ENCODE measurements at regions not wholly inside any gene's neighbourhood (a gene's known extent, or its start where the extent isn't known, plus 50 kb on each side); places are given as distances from the start of the nearest gene placed in this dataset.

GRCh38 chr7:52779004-52779403 is 256.4 kb upstream of the POM121L12 start:
- H3K4me1 Mint-ChIP-seq (ENCODE audit: low read depth, unreplicated experiment) = no peaks in the 10 kb centered on the region
- Histone ChIP-seq H4K20me1 (ENCODE audit: insufficient read depth, low read length) (no peaks in the 10 kb centered on the region), H3K4me1 (ENCODE audit: insufficient read depth, low read length) (no peaks in the 10 kb centered on the region), H3K9ac (ENCODE audit: low read length) (no peak overlapping the region), H3K4me3 (ENCODE audit: insufficient read depth, low read depth, low read length) (no peak overlapping the region), H3K27me3 (ENCODE audit: insufficient read depth, low read length) (no peaks in the 10 kb centered on the region), H3K9me3 (ENCODE audit: insufficient read depth, low read depth, low read length) (no peaks in the 10 kb centered on the region), H3K79me2 (ENCODE audit: insufficient read depth, low read length) (no peaks in the 10 kb centered on the region), H3K36me3 (ENCODE audit: insufficient read depth, low read length) (no peaks in the 10 kb centered on the region), H3K27ac (ENCODE audit: low read depth, low read length) (no peak overlapping the region), H3K4me2 (ENCODE audit: low read length) (no peak overlapping the region), H2AFZ (ENCODE audit: low read depth, low read length) (no peak overlapping the region)
- no peak for FAIRE-seq
- H3K27ac Mint-ChIP-seq (ENCODE audit: unreplicated experiment) = no peak overlapping the region
- H3K9me3 Mint-ChIP-seq (ENCODE audit: unreplicated experiment) = no peaks in the 10 kb centered on the region
- H3K27me3 Mint-ChIP-seq (ENCODE audit: low read depth, unreplicated experiment) = no peaks in the 10 kb centered on the region
- H3K36me3 Mint-ChIP-seq (ENCODE audit: low read depth, unreplicated experiment) = no peaks in the 10 kb centered on the region
- DNase-seq (ENCODE audit: low read depth) = no peak
- TF ChIP-seq EZH2 (IDR thresholded peaks at IDR 0.05; ENCODE audit: insufficient read depth, low read length) = no peak
- TF ChIP-seq CTCF (IDR thresholded peaks at IDR 0.05; ENCODE audit: insufficient read depth, low read depth, low read length) = no peak
- no peak overlapping the region for H3K4me3 Mint-ChIP-seq (ENCODE audit: unreplicated experiment)

GRCh38 chr7:52777051-52777822 is 258.2 kb upstream of the POM121L12 start:
- no peak overlapping the region for H3K4me3 ChIP-seq (ENCODE audit: insufficient read depth, low read depth, low read length)
- no peaks in the 10 kb centered on the region for H3K27me3 ChIP-seq (ENCODE audit: insufficient read depth, low read length)
- Mint-ChIP-seq H3K9me3 (ENCODE audit: unreplicated experiment) (no peaks in the 10 kb centered on the region), H3K27ac (ENCODE audit: unreplicated experiment) (no peak overlapping the region), H3K27me3 (ENCODE audit: low read depth, unreplicated experiment) (no peaks in the 10 kb centered on the region), H3K36me3 (ENCODE audit: low read depth, unreplicated experiment) (no peaks in the 10 kb centered on the region), H3K4me3 (ENCODE audit: unreplicated experiment) (no peak overlapping the region), H3K4me1 (ENCODE audit: low read depth, unreplicated experiment) (no peaks in the 10 kb centered on the region)
- DNase-seq (ENCODE audit: low read depth) (no peak), FAIRE-seq (no peak)
- no peaks in the 10 kb centered on the region for H3K79me2 ChIP-seq (ENCODE audit: insufficient read depth, low read length)
- no peaks in the 10 kb centered on the region for H3K9me3 ChIP-seq (ENCODE audit: insufficient read depth, low read depth, low read length)
- H3K27ac ChIP-seq (ENCODE audit: low read depth, low read length) = no peak overlapping the region
- no peak overlapping the region for H2AFZ ChIP-seq (ENCODE audit: low read depth, low read length)
- no peaks in the 10 kb centered on the region for H3K4me1 ChIP-seq (ENCODE audit: insufficient read depth, low read length)
- no peak overlapping the region for H3K9ac ChIP-seq (ENCODE audit: low read length)
- TF ChIP-seq EZH2 (IDR thresholded peaks at IDR 0.05; ENCODE audit: insufficient read depth, low read length) (no peak), CTCF (IDR thresholded peaks at IDR 0.05; ENCODE audit: insufficient read depth, low read depth, low read length) (no peak)
- H3K36me3 ChIP-seq (ENCODE audit: insufficient read depth, low read length) = no peaks in the 10 kb centered on the region
- no peak overlapping the region for H3K4me2 ChIP-seq (ENCODE audit: low read length)
- H4K20me1 ChIP-seq (ENCODE audit: insufficient read depth, low read length) = no peaks in the 10 kb centered on the region

- no peak overlapping the region for H3K27ac ChIP-seq (ENCODE audit: low read depth, low read length)
- FAIRE-seq = no peak
- Mint-ChIP-seq H3K27me3 (ENCODE audit: low read depth, unreplicated experiment) (no peaks in the 10 kb centered on the region), H3K4me1 (ENCODE audit: low read depth, unreplicated experiment) (no peaks in the 10 kb centered on the region), H3K36me3 (ENCODE audit: low read depth, unreplicated experiment) (no peaks in the 10 kb centered on the region), H3K4me3 (ENCODE audit: unreplicated experiment) (no peak overlapping the region), H3K27ac (ENCODE audit: unreplicated experiment) (no peak overlapping the region), H3K9me3 (ENCODE audit: unreplicated experiment) (no peaks in the 10 kb centered on the region)
- no peaks in the 10 kb centered on the region for H4K20me1 ChIP-seq (ENCODE audit: insufficient read depth, low read length)
- H3K9me3 ChIP-seq (ENCODE audit: insufficient read depth, low read depth, low read length) = no peaks in the 10 kb centered on the region
- no peak overlapping the region for H3K9ac ChIP-seq (ENCODE audit: low read length)
- no peak for DNase-seq (ENCODE audit: low read depth)
- H3K36me3 ChIP-seq (ENCODE audit: insufficient read depth, low read length) = no peaks in the 10 kb centered on the region
- no peaks in the 10 kb centered on the region for H3K4me1 ChIP-seq (ENCODE audit: insufficient read depth, low read length)
- H3K4me3 ChIP-seq (ENCODE audit: insufficient read depth, low read depth, low read length) = no peak overlapping the region
- H2AFZ ChIP-seq (ENCODE audit: low read depth, low read length) = no peak overlapping the region
- H3K27me3 ChIP-seq (ENCODE audit: insufficient read depth, low read length) = no peaks in the 10 kb centered on the region
- no peaks in the 10 kb centered on the region for H3K79me2 ChIP-seq (ENCODE audit: insufficient read depth, low read length)
- H3K4me2 ChIP-seq (ENCODE audit: low read length) = no peak overlapping the region
- TF ChIP-seq CTCF (IDR thresholded peaks at IDR 0.05; ENCODE audit: insufficient read depth, low read depth, low read length) (no peak), EZH2 (IDR thresholded peaks at IDR 0.05; ENCODE audit: insufficient read depth, low read length) (no peak)
Observed at GRCh38 chr7:52775876-52776275, 259.6 kb upstream of the POM121L12 start.

Measured in astrocyte (in vitro differentiated cells and primary cell).